ENCODE measurements at regions not wholly inside any gene's neighbourhood (a gene's known extent, or its start where the extent isn't known, plus 50 kb on each side); places are given as distances from the start of the nearest gene placed in this dataset.

GRCh38 chr11:97722065-97722464 is 1298.7 kb upstream of the CNTN5 start (continued):
- TF ChIP-seq, protein P1, sequence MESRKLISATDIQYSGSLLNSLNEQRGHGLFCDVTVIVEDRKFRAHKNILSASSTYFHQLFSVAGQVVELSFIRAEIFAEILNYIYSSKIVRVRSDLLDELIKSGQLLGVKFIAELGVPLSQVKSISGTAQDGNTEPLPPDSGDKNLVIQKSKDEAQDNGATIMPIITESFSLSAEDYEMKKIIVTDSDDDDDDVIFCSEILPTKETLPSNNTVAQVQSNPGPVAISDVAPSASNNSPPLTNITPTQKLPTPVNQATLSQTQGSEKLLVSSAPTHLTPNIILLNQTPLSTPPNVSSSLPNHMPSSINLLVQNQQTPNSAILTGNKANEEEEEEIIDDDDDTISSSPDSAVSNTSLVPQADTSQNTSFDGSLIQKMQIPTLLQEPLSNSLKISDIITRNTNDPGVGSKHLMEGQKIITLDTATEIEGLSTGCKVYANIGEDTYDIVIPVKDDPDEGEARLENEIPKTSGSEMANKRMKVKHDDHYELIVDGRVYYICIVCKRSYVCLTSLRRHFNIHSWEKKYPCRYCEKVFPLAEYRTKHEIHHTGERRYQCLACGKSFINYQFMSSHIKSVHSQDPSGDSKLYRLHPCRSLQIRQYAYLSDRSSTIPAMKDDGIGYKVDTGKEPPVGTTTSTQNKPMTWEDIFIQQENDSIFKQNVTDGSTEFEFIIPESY (IDR thresholded peaks at IDR 0.05) = no peak

DNA sequence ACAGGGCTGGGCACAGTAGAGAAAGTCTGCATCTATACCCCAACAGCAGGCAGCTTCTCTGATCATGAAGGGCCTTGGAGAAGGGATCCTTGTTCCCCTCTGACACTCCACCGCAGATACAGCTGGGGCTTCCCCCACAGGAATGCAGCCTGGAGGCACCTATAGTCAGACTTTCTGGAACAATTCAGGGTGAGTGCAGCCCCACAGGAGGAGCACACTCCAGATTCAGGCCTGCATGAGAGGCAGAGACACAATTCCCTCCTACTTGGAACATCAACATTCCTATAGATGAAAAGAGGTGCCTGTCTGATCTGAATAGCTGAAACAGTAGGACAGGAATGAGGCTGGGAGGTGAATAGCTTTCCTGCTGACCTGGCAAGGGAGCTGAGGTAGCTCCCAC is 1298.0 kb upstream of the CNTN5 start:
- Histone ChIP-seq H3K9ac (ENCODE audit: low read depth in 1 of 2, low read length in 2 of 2) (no peak overlapping the region), H3K4me1 (ENCODE audit: control insufficient read depth in 4 of 4, insufficient read depth in 4 of 4, low read length in 3 of 4) (no peaks in the 10 kb centered on the region), H3K9me3 (ENCODE audit: control insufficient read depth in 4 of 4, low read length in 3 of 4) (no peaks in the 10 kb centered on the region), H3K36me3 (ENCODE audit: control insufficient read depth in 4 of 4, insufficient read depth in 3 of 4, low read depth in 1 of 4, low read length in 3 of 4) (no peaks in the 10 kb centered on the region), H3K27ac (ENCODE audit: low read depth in 1 of 2, low read length in 2 of 2) (no peak overlapping the region), H3K27me3 (ENCODE audit: control insufficient read depth in 4 of 4, insufficient read depth in 4 of 4, low read length in 3 of 4) (no peaks in the 10 kb centered on the region), H3K4me3 (ENCODE audit: low read depth in 1 of 3, low read length in 3 of 3) (no peak overlapping the region)
- no peak for DNase-seq (ENCODE audit: low spot score)
- WGBS = 89% methylated on average over 1 of the region's 1 CpG
- TF ChIP-seq FOXA2 (IDR thresholded peaks at IDR 0.05) (no peak), EGR1 (IDR thresholded peaks at IDR 0.05; ENCODE audit: low read depth in 2 of 2) (no peak), HNF4A (conservative IDR thresholded peaks at IDR 0.05) (no peak), HNF4G (IDR thresholded peaks at IDR 0.05) (no peak)

- DNase-seq (ENCODE audit: low spot score) = no peak
- Histone ChIP-seq H3K9ac (ENCODE audit: low read depth in 1 of 2, low read length in 2 of 2) (no peak overlapping the region), H3K9me3 (ENCODE audit: control insufficient read depth in 4 of 4, low read length in 3 of 4) (no peaks in the 10 kb centered on the region), H3K36me3 (ENCODE audit: control insufficient read depth in 4 of 4, insufficient read depth in 3 of 4, low read depth in 1 of 4, low read length in 3 of 4) (no peaks in the 10 kb centered on the region), H3K27me3 (ENCODE audit: control insufficient read depth in 4 of 4, insufficient read depth in 4 of 4, low read length in 3 of 4) (no peaks in the 10 kb centered on the region), H3K4me3 (ENCODE audit: low read depth in 1 of 3, low read length in 3 of 3) (no peak overlapping the region), H3K27ac (ENCODE audit: low read depth in 1 of 2, low read length in 2 of 2) (no peak overlapping the region), H3K4me1 (ENCODE audit: control insufficient read depth in 4 of 4, insufficient read depth in 4 of 4, low read length in 3 of 4) (no peaks in the 10 kb centered on the region)
- TF ChIP-seq JUND (IDR thresholded peaks at IDR 0.05) = no peak
- no peak for TF ChIP-seq SP1 (IDR thresholded peaks at IDR 0.05)
- TF ChIP-seq FOXA1 (IDR thresholded peaks at IDR 0.05) = no peak
- no peak for TF ChIP-seq REST (IDR thresholded peaks at IDR 0.05)
- no peak for TF ChIP-seq YY1 (IDR thresholded peaks at IDR 0.05)
- TF ChIP-seq NR2F2 (IDR thresholded peaks at IDR 0.05) = no peak
- WGBS = 55% methylated on average over 4 of the region's 4 CpGs
Observed at GRCh38 chr11:97729546-97730272, 1291.0 kb upstream of the CNTN5 start.
